ENCODE measurements at regions not wholly inside any gene's neighbourhood (a gene's known extent, or its start where the extent isn't known, plus 50 kb on each side); places are given as distances from the start of the nearest gene placed in this dataset.
A peak's percentile ranks its signal among the peaks of the same experiment; 100 is the strongest.

DNA sequence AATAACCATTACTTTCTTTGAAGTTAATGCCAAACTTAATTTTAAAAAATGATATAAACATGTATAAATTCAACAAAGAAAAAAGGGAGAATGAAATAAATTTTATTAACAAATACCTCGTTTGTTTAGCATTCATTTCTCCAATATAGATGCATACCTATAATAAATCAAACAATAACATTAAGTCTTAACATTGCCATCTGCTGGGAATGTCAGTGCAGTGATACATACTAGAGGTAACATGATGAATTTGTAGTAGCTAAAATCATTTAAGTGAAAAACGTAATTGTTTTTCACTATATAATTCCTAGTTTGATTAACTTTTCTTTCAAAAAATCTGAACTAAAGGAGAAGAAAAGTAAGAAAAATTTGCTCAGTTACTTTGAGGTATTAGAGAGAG is 340.2 kb upstream of the CBLB start:
- no peak for DNase-seq (ENCODE audit: low read depth in 4 of 4, low spot score in 1 of 4)

DNA sequence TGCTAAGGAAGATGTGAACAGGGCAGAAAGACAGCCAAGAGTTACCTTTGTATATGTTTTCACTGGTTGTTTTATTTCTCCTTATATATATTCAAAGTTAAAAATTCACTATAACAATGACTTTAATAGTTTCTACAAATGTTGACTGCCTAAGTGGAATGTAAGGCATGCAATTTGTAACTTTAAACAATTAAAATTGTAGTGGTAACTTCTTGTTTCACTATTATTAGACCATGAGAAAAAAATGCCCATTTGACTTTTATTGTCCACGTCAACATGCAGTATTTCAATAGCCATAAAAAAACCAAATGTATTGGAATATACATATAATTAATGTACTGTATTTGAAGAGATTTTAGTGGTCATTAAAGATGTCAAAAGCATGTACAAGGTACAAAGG is 340.7 kb upstream of the CBLB start:
- no peak for DNase-seq (ENCODE audit: low read depth in 4 of 4, low spot score in 1 of 4)

DNA sequence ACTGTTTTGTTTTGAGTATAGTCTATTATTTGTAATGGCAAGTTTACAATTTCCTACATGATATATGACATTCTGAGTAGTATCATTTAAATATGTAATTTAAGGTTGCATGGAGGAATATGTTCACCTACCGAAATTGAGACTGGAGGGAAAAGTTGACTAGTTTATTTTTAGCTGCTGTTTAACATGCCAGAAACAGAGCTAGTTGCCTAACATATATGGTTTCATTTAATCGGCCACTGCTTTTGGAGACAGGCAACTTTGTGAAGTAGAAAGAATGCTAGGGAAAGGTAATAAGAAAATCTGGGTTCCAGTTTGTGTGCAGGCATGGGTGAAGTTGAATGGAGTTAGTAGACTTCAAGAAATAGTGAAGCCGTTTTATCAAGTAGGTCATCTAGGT is 342.1 kb upstream of the CBLB start:
- no peak for DNase-seq (ENCODE audit: low read depth in 4 of 4, low spot score in 1 of 4)

DNA sequence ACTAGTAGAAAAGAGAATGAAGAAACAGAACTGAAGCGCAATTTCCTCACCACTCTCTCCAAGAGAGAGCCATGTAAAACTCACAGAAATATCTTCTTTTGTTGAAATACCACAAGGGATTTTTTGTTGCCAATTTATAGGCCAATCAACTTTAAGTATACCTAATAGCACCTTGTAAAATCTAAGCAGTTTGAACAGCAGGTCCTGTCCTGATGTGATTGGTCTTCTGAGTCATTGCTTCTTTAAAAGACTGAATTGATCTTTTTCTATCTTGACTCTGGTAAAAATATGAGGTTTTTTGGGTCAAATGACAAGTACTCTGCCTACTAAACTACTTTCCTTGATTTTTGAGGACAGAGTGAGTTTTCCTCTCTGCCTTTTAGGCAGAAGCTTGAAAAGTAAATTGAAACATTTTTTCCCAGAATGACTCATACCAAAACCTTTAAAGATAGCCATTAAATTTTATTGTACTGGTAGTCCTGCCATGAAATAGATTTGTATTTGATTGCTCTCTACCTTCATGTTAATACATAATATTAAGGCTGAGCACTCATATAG is 343.9 kb upstream of the CBLB start:
- DNase-seq (ENCODE audit: low read depth in 4 of 4, low spot score in 1 of 4), result no peak

DNA sequence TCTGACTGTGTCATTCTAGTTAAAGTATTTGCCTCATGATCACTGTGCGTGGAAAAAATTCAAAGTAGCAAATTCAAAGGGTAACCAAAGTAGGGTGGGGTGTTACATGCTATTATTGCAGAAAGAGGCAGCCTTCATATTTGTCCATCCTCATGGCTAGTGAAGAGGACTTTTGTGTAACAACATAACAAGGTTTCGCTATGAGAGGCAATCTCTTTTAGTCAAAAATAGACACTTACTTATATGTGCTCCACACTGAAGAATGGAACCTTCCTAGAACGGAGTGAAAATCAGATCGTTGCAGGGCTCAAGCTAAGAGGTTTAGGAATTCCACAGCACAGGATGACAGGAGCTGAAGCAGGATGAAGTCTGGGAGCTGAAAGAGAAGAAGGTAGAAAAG is 345.1 kb upstream of the CBLB start:
- no peak for DNase-seq (ENCODE audit: low read depth in 4 of 4, low spot score in 1 of 4)

DNA sequence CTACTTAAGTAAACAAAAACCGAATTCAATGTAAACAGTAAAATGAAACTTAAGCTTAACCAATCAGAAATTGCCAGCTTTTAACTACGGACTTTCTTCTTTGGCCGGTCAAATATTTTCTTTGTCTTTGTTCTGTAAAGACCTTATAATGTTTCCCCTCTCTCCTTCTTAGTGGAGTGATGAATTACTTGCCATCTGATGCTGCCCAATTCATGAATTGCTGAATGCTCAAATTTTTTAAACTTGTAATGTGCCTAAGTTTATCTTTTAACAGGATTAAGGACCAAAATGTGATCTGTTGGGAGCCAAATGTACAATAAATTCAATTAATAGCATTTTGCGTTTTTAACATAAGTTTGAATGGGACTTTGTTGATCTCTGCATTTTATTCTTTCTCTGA is 345.8 kb upstream of the CBLB start:
- DNase-seq (ENCODE audit: low read depth in 4 of 4, low spot score in 1 of 4), result no peak

DNA sequence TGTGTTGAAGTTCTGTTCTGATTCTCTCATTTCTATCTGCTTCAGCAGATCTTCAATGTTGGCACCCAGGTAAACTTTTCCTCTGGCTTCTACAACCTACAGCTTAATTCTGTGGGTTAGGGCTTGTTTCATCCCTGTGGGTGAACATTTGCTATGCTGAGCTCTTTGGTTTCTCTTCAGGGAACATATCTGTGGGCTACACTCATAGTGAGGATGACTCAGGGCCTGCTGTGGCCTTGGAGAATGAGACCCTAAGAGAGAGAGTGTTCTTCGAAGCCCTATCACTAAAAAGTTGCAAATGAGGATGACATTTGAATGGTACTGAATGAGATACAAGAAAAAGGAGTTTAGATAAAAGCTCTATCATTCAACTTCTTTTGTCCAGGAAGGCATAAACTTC is 346.2 kb upstream of the CBLB start:
- peak in 1 of 4 experiments; percentile 30 for DNase-seq (ENCODE audit: low read depth in 4 of 4, low spot score in 1 of 4)

DNA sequence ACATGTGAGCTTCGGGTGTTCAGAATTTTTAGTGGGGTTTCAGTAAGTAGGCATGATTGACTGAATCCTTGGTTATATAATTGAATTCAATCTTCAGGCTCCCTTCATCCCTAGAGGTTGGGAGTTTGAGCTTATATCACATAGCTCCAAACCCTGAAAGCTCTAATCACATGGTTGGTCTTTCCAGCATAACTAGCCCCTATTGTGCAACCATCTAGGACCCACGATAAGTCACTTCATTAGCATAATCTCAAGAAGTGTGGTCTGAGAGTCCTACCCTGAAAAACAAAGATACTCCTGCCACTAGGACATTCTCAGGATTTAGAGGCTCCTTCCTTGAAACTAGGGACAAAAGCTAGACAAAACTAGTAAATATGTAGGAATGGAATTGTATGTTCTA is 348.9 kb upstream of the CBLB start:
- no peak for DNase-seq (ENCODE audit: low read depth in 4 of 4, low spot score in 1 of 4)

DNA sequence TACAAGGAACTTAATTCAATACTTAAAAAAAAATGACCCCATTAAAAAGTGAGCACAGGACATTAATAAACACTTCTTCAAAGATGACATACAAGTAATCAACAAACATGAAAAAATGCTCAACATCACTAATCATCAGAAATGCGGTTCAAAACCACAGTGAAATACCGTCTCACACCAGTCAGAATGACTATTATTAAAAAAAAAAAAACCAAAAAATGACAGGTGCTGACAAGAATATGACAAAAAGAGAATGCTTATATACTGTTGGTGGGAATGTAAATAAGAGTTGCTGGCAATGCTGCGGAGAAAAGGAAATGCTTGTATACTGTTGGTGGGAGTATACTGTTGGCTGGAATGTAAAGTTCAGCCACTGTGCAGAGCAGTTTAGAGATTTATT is 358.3 kb upstream of the CBLB start:
- DNase-seq (ENCODE audit: low read depth in 4 of 4, low spot score in 1 of 4), result no peak

DNA sequence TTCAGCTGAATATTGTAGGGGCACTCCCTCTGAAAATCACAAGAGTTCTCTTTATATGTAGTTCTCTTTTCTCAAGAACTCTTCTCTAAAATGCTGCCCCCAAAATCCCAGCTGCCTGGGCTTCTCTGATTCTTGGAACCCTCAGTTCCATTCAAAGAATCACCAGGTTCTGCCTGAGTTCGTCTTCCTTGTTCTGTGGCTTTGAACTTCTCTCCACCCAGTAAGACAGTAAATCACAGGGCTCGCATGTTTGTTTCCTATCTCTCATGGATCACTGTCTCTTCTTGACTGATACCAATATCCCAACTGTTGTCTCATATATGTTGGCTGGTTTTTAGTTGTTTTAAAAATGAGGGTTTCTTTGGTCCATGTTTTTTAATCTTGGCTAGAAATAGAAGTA is 359.5 kb upstream of the CBLB start:
- no peak for DNase-seq (ENCODE audit: low read depth in 4 of 4, low spot score in 1 of 4)

DNA sequence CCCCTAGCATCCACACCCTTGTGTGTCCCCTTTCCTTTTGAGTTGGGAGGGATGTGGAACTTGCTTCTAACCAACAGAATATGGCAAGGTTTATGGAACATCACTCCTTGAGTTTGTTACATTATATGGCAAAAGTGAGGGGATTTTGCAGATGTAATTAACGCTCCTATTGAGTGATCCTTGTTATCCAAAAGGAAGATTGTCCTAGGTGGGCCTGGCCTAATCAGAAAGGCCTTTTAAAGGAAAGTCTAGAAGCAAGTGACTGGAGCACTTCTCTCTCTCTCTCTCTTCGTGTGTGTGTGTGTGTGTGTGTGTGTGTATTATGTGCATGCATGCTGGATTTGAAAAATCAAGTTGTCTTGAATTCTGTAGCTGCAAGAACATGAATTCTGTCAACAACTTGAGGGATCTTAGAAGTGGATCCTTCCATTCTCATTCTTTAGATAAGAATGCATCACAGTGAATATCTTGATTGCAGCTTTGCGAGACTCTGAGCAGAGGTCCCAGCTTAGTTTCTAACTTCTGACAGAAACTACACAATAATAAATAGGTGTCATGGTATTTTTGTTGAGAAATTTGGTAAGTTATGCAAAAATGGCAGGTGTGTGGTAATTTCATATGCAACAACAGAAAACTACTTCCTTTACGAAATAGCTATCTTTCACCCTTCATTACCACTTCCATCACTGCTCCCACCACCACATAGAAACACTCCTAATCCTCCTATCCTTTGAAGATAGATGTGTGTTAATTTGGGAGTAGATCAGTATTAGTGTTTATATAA is 360.9 kb upstream of the CBLB start:
- DNase-seq (ENCODE audit: low read depth in 4 of 4, low spot score in 1 of 4), result no peak

DNA sequence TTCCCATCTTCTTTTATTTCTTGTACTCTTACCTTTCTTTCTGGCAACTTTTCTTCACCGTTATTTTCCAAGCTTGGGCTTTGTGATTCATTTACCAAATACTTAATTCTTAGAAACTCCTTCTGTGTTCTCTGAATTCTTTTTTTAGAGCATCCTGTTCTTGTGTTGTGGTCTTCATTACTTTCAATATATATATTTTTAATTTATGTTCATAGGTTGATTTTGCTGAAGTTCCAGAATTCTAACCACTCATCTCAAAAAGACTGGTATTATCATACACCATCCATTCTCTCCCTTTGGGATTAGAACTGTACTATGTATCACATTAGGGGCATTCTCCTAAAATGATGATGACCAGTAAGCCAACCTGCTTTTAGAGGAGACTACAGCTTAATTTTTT is 362.3 kb upstream of the CBLB start:
- no peak for DNase-seq (ENCODE audit: low read depth in 4 of 4, low spot score in 1 of 4)

DNA sequence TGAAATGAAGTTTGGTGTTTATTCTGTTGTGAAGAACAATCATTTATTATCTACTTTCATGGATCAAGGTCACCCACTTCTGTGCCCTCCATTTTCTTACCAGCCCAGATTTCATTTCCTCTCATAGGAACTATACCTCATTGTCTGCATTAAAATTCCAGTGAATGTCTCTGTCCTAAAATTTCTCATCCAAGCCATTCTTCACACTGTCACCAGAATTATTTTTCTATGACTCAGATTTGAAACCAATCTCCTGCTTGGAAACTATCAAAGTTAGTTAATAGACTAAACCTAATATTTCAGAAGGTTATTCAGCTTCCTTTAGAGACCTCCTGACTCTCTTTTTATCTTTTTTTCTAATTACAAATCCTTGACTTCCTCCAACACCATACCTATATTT is 364.1 kb upstream of the CBLB start:
- no peak for DNase-seq (ENCODE audit: low read depth in 4 of 4, low spot score in 1 of 4)

DNA sequence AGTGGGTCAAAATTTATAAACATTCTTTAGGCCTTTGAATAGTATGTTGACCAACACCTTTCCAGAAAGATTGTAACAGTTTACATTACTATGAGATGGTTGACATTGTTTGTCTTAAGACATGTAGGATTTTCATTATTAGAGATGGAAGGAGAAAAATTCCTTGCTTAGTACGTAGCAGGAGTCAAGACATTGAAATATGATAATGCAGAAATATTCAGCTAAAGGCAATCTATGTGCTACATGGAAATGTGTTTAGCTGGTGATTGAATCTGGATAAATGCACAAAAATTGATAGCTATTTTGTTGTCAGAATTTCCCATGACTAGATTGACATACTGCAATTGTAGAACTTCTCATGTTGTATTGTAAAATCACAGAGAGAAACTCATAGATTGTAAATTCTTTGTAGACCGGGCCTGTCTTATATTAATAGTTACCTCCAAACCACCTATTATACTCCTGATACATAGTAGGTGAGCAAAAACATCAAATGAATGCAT is 370.4 kb upstream of the CBLB start:
- DNase-seq (ENCODE audit: low read depth in 4 of 4, low spot score in 1 of 4), result no peak

DNA sequence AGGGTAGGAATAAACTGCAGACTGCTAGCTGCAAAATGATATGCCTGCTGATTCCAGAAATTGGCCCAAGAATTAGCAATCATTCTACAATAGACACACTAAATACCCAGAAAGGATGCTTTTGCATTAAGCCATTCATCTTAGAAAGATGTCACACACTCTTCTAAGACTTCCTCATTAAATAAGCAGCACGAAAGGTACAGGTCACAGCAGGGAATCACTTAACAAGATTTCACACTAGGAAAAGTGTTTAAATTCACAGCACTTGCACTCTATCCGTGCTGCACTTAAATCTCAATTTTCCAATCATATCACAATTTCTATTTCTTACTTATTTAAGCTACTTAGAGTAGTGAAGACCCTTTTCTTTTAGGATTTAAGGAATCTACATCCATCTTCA is 372.8 kb upstream of the CBLB start:
- DNase-seq (ENCODE audit: low read depth in 4 of 4, low spot score in 1 of 4), result no peak

DNA sequence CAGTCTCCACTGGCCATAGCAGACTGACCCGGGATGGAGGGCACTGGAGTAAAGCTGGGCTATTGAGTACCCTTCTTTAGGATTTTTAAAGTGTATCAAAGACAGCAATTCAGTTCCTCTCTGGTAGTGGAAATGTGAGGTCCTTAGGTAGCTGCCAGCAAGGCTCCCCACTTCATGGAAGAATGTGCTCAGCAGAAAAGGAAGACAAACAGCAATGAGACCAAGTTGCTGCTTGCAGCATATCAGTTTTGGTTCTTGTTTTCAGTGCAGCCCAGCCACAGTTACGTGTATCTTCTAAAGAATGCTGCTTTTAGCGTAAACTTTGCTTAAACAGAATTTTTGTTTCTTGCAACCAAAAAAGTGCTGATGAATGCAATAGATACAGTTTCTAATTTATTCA is 374.0 kb upstream of the CBLB start:
- no peak for DNase-seq (ENCODE audit: low read depth in 4 of 4, low spot score in 1 of 4)

DNA sequence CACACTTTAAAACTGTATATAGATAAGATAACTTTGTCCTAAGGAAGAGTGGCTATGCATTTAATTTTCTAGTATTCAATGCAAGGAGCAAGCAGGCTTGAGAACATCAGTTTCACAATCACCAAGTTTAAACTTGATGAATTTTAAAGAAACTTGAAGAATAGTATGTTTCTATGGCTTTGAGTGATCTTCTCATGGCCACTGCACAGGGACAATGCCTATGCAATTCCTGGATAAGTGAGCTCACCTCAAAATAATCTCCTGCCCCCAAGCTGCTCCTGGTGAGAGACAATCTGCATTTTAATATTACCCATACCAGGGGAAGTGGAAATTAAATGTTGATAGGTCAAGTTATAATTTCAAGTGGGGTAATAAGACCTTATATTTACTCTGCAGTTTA is 376.6 kb upstream of the CBLB start:
- DNase-seq (ENCODE audit: low read depth in 4 of 4, low spot score in 1 of 4), result no peak

DNA sequence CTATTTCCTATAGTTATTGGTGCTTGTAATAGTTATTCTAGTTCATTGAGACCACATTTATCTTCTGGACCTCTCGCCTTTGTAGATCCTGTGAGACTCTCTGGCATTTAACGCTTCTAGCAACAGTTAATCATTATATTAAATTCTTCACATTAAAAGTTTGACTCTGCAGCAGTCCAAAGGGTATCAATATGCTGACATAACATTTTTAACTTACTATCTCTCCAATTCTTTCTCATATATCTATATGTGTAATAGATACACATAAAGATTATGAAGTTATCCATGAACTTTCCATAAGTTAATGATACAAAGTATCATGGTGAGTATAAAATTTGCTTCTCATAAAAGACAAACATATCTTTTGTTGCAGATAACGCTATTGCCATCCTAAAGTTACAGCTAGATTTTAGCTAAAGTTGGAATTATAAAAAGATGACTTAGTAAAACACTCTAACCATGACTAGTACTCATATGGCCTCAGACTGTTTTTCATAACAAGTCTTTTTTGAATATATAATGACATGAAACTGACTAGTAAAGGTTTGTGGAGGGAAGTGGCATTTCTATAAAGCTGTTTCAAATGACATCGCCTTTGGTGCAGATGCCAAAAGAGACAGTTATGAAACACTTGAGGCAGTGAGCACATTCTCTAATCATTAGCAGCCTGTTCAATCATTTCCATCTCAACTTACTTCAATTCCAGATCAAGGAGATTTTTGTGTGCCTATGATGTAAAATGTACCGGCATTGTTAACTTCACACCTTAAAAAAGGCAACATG is 379.3 kb upstream of the CBLB start:
- DNase-seq (ENCODE audit: low read depth in 4 of 4, low spot score in 1 of 4), result no peak

DNA sequence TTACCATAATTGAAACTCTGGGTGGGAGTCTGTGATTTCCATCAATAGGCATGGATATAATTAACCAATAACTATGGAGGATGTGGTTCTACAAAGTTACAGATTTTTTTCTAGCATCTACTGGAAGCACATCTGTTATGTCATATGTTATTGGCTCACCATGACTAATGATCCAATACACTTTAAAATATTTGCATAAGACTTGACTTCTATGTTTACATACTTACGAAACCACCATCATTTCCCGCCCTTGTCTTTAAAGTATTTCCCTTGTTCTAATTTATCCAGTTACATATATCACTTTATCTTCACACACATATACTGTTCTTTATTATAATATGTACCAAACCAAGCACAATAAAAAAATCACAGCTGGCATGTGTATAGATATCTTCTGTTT is 380.3 kb upstream of the CBLB start:
- no peak for DNase-seq (ENCODE audit: low read depth in 4 of 4, low spot score in 1 of 4)

DNA sequence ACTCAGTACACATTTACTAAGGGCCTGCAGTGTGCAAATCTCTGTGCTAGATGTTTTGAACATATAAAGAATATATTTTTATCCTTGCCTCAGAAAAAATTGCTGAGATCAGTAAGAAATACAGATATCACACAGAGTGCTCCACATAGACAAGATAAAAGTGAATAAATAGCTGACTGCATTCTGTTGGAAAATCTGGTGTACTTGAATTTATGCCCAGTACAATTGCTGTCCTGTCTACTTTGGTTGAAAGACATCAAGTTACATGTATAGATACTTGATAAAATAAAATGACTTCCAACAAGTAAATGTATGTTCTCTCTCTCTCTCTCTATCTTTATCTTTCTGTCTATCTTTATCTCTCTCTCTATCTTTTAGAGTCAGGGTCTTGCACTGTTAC is 381.2 kb upstream of the CBLB start:
- no peak for DNase-seq (ENCODE audit: low read depth in 4 of 4, low spot score in 1 of 4)

DNA sequence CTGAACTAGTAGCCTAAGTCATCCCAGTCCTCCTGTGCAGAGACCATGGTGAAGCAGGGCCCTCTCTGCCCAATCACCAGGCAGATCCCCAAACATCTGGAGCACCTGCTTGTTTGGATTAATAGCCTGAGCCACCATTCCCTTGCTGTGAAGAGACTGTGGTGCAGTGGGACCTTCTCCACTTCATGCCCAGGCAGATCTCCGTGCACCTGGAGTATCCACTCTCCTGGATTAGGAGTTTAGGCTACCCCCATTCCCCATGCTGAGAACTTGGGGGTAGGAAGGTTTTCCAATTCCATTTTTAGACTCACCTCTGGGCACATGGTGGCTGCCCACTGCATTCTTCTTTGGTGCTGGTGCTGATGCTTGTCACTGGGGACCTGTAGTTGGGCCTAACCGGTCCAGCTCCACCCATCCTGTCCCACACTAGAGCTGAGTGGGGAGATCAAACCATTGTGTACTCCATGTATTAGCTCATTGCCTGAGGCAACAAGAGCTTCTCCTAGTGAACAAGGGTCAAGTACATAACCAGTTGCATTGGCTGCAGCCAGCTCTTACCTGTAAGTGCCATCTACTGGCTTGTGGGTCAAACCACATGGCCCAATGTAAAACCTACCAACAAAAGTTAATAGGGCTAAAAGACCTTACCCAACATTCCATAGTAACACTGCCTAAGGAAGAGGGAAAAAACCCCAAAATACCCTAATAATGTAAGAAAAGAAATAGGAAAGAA is 382.5 kb upstream of the CBLB start:
- no peak for DNase-seq (ENCODE audit: low read depth in 4 of 4, low spot score in 1 of 4)

DNA sequence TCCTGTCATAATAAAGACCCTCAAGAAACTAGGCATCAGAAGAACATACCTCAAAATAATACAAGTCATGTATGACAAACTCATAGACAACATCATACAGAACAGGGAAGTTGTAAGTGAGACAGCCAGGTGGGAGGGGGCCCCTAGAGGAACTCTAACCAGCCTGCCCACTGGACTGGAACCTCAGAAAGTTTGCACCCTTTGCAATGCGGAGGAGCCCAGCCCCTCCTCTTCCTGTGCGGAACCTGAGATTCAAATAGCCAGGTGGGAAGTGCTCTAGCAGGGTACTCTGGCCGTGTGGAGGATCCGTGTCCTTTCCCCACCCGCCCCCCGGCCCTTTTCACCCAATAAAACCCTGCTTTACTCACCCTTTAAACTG is 387.0 kb upstream of the CBLB start:
- no peak for DNase-seq (ENCODE audit: low read depth in 4 of 4, low spot score in 1 of 4)
